Tibial nerve (tissue), 3 donors: ENCODE measurements at regions not wholly inside any gene's neighbourhood (a gene's known extent, or its start where the extent isn't known, plus 50 kb on each side); places are given as distances from the start of the nearest gene placed in this dataset.

ENCODE experiments used
- POLR2A ChIP-seq, 2 donors: fragments of 450-650 bp; IDR thresholded peaks; one replicate each; pipeline ENCODE4 v1.6.1; 2017; ENCODE audit warnings: antibody characterized with exemption in 2 of 2, mild to moderate bottlenecking in 2 of 2, moderate library complexity in 2 of 2
- TF ChIP-seq, protein P1 (sequence below), 5 experiments: fragments of 200-600 bp in 3 of 5; fragments of 450-650 bp in 2 of 5; sonication (generic) in 3 of 5; IDR thresholded peaks; one replicate each; pipeline ENCODE4 v1.5.1; 2016 to 2019; ENCODE audit warnings: antibody characterized with exemption in 5 of 5, mild to moderate bottlenecking in 3 of 5, moderate library complexity in 2 of 5

DNA sequence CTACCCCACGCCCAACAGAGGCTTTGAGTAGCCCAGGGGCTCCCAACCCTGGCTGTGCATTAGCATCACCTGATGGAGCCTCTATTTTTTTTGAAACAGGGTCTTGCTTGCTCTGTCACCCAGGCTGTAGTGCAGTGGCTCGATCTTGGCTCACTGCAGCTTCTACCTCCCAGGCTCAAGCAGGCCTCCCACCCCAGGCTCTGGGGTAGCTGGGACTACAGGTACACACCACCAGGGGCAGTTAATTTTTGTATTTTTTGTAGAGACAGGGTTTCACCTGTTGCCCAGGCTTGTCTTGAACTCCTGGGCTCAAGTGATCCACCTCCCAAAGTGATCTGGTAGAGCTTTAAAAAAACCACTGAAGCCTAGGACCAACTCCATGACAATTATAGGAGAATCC is 394.8 kb upstream of the ATP5MC3 start:
- TF ChIP-seq, protein P1, sequence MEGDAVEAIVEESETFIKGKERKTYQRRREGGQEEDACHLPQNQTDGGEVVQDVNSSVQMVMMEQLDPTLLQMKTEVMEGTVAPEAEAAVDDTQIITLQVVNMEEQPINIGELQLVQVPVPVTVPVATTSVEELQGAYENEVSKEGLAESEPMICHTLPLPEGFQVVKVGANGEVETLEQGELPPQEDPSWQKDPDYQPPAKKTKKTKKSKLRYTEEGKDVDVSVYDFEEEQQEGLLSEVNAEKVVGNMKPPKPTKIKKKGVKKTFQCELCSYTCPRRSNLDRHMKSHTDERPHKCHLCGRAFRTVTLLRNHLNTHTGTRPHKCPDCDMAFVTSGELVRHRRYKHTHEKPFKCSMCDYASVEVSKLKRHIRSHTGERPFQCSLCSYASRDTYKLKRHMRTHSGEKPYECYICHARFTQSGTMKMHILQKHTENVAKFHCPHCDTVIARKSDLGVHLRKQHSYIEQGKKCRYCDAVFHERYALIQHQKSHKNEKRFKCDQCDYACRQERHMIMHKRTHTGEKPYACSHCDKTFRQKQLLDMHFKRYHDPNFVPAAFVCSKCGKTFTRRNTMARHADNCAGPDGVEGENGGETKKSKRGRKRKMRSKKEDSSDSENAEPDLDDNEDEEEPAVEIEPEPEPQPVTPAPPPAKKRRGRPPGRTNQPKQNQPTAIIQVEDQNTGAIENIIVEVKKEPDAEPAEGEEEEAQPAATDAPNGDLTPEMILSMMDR (IDR thresholded peaks at IDR 0.05) = no peak
- TF ChIP-seq POLR2A (IDR thresholded peaks at IDR 0.05) = no peak
